Neural cell (in vitro differentiated cells): ENCODE measurements at regions not wholly inside any gene's neighbourhood (a gene's known extent, or its start where the extent isn't known, plus 50 kb on each side); places are given as distances from the start of the nearest gene placed in this dataset.

ENCODE experiments used
- H2AFZ ChIP-seq: fragments of 200-600, 300-800 bp; sonication (generic), shearing (Covaris generic); 2 replicates; pipeline ENCODE4 v1.6.0; 2014; ENCODE audit warnings: low read depth, mild to moderate bottlenecking, antibody characterized with exemption, low read length, moderate library complexity
- H3F3A ChIP-seq: fragments of 200-600 bp; shearing (Covaris generic); 2 replicates; pipeline ENCODE4 v1.6.1; 2016; ENCODE audit warnings: mild to moderate bottlenecking, moderate library complexity, mixed read lengths, antibody characterized with exemption, low read length; ENCODE audit not compliant: insufficient read depth, poor library complexity, severe bottlenecking
- H3K27ac ChIP-seq: fragments of 200-600, 300-800 bp; sonication (generic), shearing (Covaris generic); 2 replicates; pipeline ENCODE4 v1.5.1; 2014; ENCODE audit warnings: mild to moderate bottlenecking, low read length, moderate library complexity
- H3K27me3 ChIP-seq: fragments of 300-800, 200-600 bp; sonication (generic), shearing (Covaris generic); 2 replicates; pipeline ENCODE4 v1.6.0; 2014; ENCODE audit warnings: mild to moderate bottlenecking, low read depth, low read length, moderate library complexity; ENCODE audit not compliant: insufficient read depth
- H3K36me3 ChIP-seq: fragments of 300-800, 200-600 bp; sonication (generic), shearing (Covaris generic); 2 replicates; pipeline ENCODE4 v1.5.1; 2014; ENCODE audit warnings: mild to moderate bottlenecking, antibody characterized with exemption, low read length, moderate library complexity; ENCODE audit not compliant: insufficient read depth
- H3K4me2 ChIP-seq: fragments of 300-800, 200-600 bp; sonication (generic), shearing (Covaris generic); 2 replicates; pipeline ENCODE4 v1.6.0; 2014; ENCODE audit warnings: mild to moderate bottlenecking, low read length
- H3K4me3 ChIP-seq: fragments of 300-800, 200-600 bp; sonication (generic), shearing (Covaris generic); 2 replicates; pipeline ENCODE4 v1.5.1; 2014; ENCODE audit warnings: mild to moderate bottlenecking, low read length, moderate library complexity
- H3K79me2 ChIP-seq: fragments of 200-600 bp; shearing (Covaris generic); replicated peaks from 2 replicates; pipeline ENCODE4 v1.6.0; 2014; ENCODE audit warnings: mild to moderate bottlenecking, low read length, moderate library complexity; ENCODE audit not compliant: insufficient read depth
- H3K9ac ChIP-seq: fragments of 300-800, 200-600 bp; sonication (generic), shearing (Covaris generic); 2 replicates; pipeline ENCODE4 v1.6.1; 2016; ENCODE audit warnings: mild to moderate bottlenecking, low read length, mixed read lengths
- H3K9me2 ChIP-seq: fragments of 200-600 bp; shearing (Covaris generic); 2 replicates; pipeline ENCODE4 v1.6.1; 2016; ENCODE audit warnings: mild to moderate bottlenecking, low read length, mixed read lengths; ENCODE audit not compliant: insufficient read depth
- H3K9me3 ChIP-seq: fragments of 200-600, 300-800 bp; sonication (generic), shearing (Covaris generic); 2 replicates; pipeline ENCODE4 v1.6.1; 2016; ENCODE audit warnings: mild to moderate bottlenecking, mixed run types, low read length, moderate library complexity, mixed read lengths
- H4K20me1 ChIP-seq: fragments of 200-600 bp; shearing (Covaris generic); 2 replicates; pipeline ENCODE4 v1.6.1; 2016; ENCODE audit warnings: mild to moderate bottlenecking, mixed run types; ENCODE audit not compliant: insufficient read depth
- CTCF ChIP-seq: fragments of 450-650 bp; IDR thresholded peaks from 2 replicates; pipeline ENCODE4 v1.5.1; 2014; ENCODE audit warnings: antibody characterized with exemption, mild to moderate bottlenecking, moderate library complexity; ENCODE audit not compliant: poor library complexity, severe bottlenecking
- EP300 ChIP-seq: fragments of 450-650 bp; conservative IDR thresholded peaks from 2 replicates; pipeline ENCODE4 v1.6.1; 2014; ENCODE audit warnings: antibody characterized with exemption, mild to moderate bottlenecking, moderate library complexity; ENCODE audit not compliant: poor library complexity, severe bottlenecking
- EZH2 ChIP-seq: fragments of 200-600, 300-800 bp; shearing (Covaris generic), sonication (generic); IDR thresholded peaks from 2 replicates; pipeline ENCODE4 v1.6.1; 2014; ENCODE audit warnings: antibody characterized with exemption, low read length, borderline replicate concordance, mild to moderate bottlenecking; ENCODE audit not compliant: insufficient read depth, poor library complexity, severe bottlenecking
- MXI1 ChIP-seq: fragments of 450-650 bp; conservative IDR thresholded peaks from 2 replicates; pipeline ENCODE4 v1.6.1; 2014; ENCODE audit warnings: antibody characterized with exemption, mild to moderate bottlenecking; ENCODE audit not compliant: poor library complexity, severe bottlenecking
- POLR2AphosphoS5 ChIP-seq: IDR thresholded peaks from 2 replicates; pipeline ENCODE4 v1.6.1; 2012
- RAD21 ChIP-seq: fragments of 450-650 bp; conservative IDR thresholded peaks from 2 replicates; pipeline ENCODE4 v1.6.1; 2014; ENCODE audit warnings: antibody characterized with exemption, mild to moderate bottlenecking, moderate library complexity
- REST ChIP-seq: IDR thresholded peaks from 2 replicates; pipeline ENCODE4 v1.6.1; 2012; ENCODE audit warnings: borderline replicate concordance
- SMC3 ChIP-seq: fragments of 450-650 bp; conservative IDR thresholded peaks from 2 replicates; pipeline ENCODE4 v1.6.1; 2014; ENCODE audit warnings: antibody characterized with exemption, mild to moderate bottlenecking, moderate library complexity; ENCODE audit not compliant: poor library complexity
- TAF1 ChIP-seq: IDR thresholded peaks from 2 replicates; pipeline ENCODE4 v1.6.1; 2012; ENCODE audit warnings: low read depth

- H3F3A ChIP-seq, result no peaks in the 10 kb centered on the region
- H3K9me2 ChIP-seq, result no peaks in the 10 kb centered on the region
- H3K9me3 ChIP-seq, result no peaks in the 10 kb centered on the region
- H3K4me2 ChIP-seq, result no peak overlapping the region
- no peak overlapping the region for H2AFZ ChIP-seq
- no peak overlapping the region for H3K4me3 ChIP-seq
- H3K36me3 ChIP-seq, result no peaks in the 10 kb centered on the region
- TF ChIP-seq POLR2AphosphoS5, result no peak
- TF ChIP-seq REST, result no peak
- no peak for TF ChIP-seq SMC3
- no peak for TF ChIP-seq EZH2
- TF ChIP-seq MXI1, result no peak
- TF ChIP-seq RAD21, result no peak
- no peak for TF ChIP-seq EP300
- no peak for TF ChIP-seq TAF1
- TF ChIP-seq CTCF, result no peak
- H3K27me3 ChIP-seq, result no peaks in the 10 kb centered on the region
- H3K27ac ChIP-seq, result no peak overlapping the region
- no peaks in the 10 kb centered on the region for H4K20me1 ChIP-seq
- no peak overlapping the region for H3K9ac ChIP-seq
- H3K79me2 ChIP-seq, result no peaks in the 10 kb centered on the region
Observed at GRCh38 chr1:37133276-37134145, 99.2 kb upstream of the GRIK3 start.

DNA sequence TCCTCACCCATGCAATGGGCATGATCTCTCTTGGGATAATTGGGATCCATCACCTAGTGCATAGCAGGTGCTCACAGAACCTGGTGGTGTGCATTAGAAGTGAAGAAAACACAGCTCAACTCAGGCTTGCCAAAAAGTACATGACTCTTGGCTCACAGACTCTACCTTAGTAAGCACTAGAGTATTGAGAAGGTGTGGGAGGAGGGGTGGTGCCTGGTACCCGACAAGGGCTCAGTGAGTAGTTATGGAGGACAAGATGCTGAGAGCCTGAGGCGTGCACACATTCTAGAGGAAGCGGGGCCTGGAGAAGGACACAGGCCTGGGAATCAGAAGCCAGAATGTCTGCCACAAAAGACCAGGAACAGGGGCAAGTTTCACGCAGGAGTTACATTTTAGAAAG is 100.3 kb upstream of the GRIK3 start:
- H3F3A ChIP-seq, result no peaks in the 10 kb centered on the region
- H3K79me2 ChIP-seq, result no peaks in the 10 kb centered on the region
- H3K4me2 ChIP-seq, result no peak overlapping the region
- no peaks in the 10 kb centered on the region for H3K9me3 ChIP-seq
- H2AFZ ChIP-seq, result no peak overlapping the region
- no peaks in the 10 kb centered on the region for H3K27me3 ChIP-seq
- H3K27ac ChIP-seq, result no peak overlapping the region
- H4K20me1 ChIP-seq, result no peaks in the 10 kb centered on the region
- H3K4me3 ChIP-seq, result no peak overlapping the region
- H3K36me3 ChIP-seq, result no peaks in the 10 kb centered on the region
- TF ChIP-seq EP300 (no peak), TAF1 (no peak), MXI1 (no peak), SMC3 (no peak), POLR2AphosphoS5 (no peak), CTCF (no peak), EZH2 (no peak), REST (no peak), RAD21 (no peak)
- H3K9ac ChIP-seq, result no peak overlapping the region
- no peaks in the 10 kb centered on the region for H3K9me2 ChIP-seq
